Smooth muscle cell (in vitro differentiated cells): ENCODE measurements at regions not wholly inside any gene's neighbourhood (a gene's known extent, or its start where the extent isn't known, plus 50 kb on each side); places are given as distances from the start of the nearest gene placed in this dataset.
"Not testable (repeated sequence)": the region's sequence is repeated elsewhere in the genome, so short reads cannot be mapped to it uniquely, and the experiment has no call there.

ENCODE experiments used
- DNase-seq: peaks from one replicate; lab custom pipeline; 2025; ENCODE audit not compliant: unreplicated experiment; lab: John Stamatoyannopoulos, UW
- H2AFZ ChIP-seq: fragments of 200-600 bp; sonication (generic); 2 replicates; pipeline ENCODE4 v1.6.0; 2016; ENCODE audit warnings: antibody characterized with exemption, low read depth, mild to moderate bottlenecking
- H3F3A ChIP-seq: fragments of 200-600 bp; sonication (generic); 2 replicates; pipeline ENCODE4 v1.6.0; 2017; ENCODE audit warnings: antibody characterized with exemption, low read depth
- H3K27ac ChIP-seq: fragments of 200-600 bp; sonication (generic); 2 replicates; pipeline ENCODE4 v1.5.1; 2016; ENCODE audit warnings: low read depth, mild to moderate bottlenecking
- H3K27me3 ChIP-seq: fragments of 200-600 bp; sonication (generic); 2 replicates; pipeline ENCODE4 v1.6.1; 2016; ENCODE audit warnings: low read depth, mild to moderate bottlenecking
- H3K36me3 ChIP-seq: fragments of 200-600 bp; sonication (generic); 2 replicates; pipeline ENCODE4 v1.5.1; 2016; ENCODE audit warnings: low read depth
- H3K4me1 ChIP-seq: fragments of 200-600 bp; sonication (generic); 2 replicates; pipeline ENCODE4 v1.5.1; 2016; ENCODE audit warnings: low read depth
- H3K4me2 ChIP-seq: fragments of 200-600 bp; sonication (generic); 2 replicates; pipeline ENCODE4 v1.6.0; 2016; ENCODE audit warnings: mild to moderate bottlenecking
- H3K4me3 ChIP-seq: fragments of 200-600 bp; sonication (generic); 2 replicates; pipeline ENCODE4 v1.5.1; 2016; ENCODE audit warnings: mild to moderate bottlenecking
- H3K79me2 ChIP-seq: fragments of 200-600 bp; sonication (generic); 2 replicates; pipeline ENCODE4 v1.6.0; 2016; ENCODE audit warnings: low read depth, mild to moderate bottlenecking
- H3K9ac ChIP-seq: fragments of 200-600 bp; sonication (generic); 2 replicates; pipeline ENCODE4 v1.6.0; 2016; ENCODE audit warnings: low read depth
- H3K9me3 ChIP-seq: fragments of 200-600 bp; sonication (generic); replicated peaks from 2 replicates; pipeline ENCODE4 v1.5.1; 2016; ENCODE audit warnings: low read depth
- H4K20me1 ChIP-seq: fragments of 200-600 bp; sonication (generic); 2 replicates; pipeline ENCODE4 v1.6.0; 2016; ENCODE audit warnings: low read depth
- CTCF ChIP-seq: fragments of 200-600 bp; sonication (generic); IDR thresholded peaks from 2 replicates; pipeline ENCODE4 v1.5.1; 2017; ENCODE audit warnings: borderline replicate concordance, mild to moderate bottlenecking, antibody characterized with exemption; ENCODE audit not compliant: insufficient read depth, poor library complexity, severe bottlenecking
- WGBS: methylation state at CpG from one replicate; pipeline ENCODE4 v1.1.7; 2016; ENCODE audit warnings: low lambda C conversion rate; 5-methylcytosine and 5-hydroxymethylcytosine counted together

GRCh38 chr5:1983401-1983800, 100.7 kb upstream of the IRX4 start:
- Histone ChIP-seq H3K9ac (no peak overlapping the region), H3K4me3 (no peak overlapping the region), H4K20me1 (no peaks in the 10 kb centered on the region), H3K9me3 (no peaks in the 10 kb centered on the region), H3K4me1 (no peaks in the 10 kb centered on the region), H2AFZ (no peak overlapping the region), H3K27me3 (no peaks in the 10 kb centered on the region), H3K4me2 (no peak overlapping the region), H3F3A (no peaks in the 10 kb centered on the region), H3K79me2 (no peaks in the 10 kb centered on the region), H3K36me3 (no peaks in the 10 kb centered on the region), H3K27ac (no peak overlapping the region)
- TF ChIP-seq CTCF = no peak
- DNase-seq = no peak
- WGBS = 94% methylated on average over 18 of the region's 18 CpGs

GRCh38 chr5:1982561-1982960, 99.8 kb upstream of the IRX4 start:
- H2AFZ ChIP-seq, H3K9me3 ChIP-seq, H3K4me2 ChIP-seq, H3K4me3 ChIP-seq, H3K79me2 ChIP-seq, H3F3A ChIP-seq, H3K9ac ChIP-seq, H3K4me1 ChIP-seq, H3K27ac ChIP-seq, H3K36me3 ChIP-seq, DNase-seq, H4K20me1 ChIP-seq, H3K27me3 ChIP-seq: not testable (repeated sequence)
- 81% methylated on average over 8 of the region's 8 CpGs for WGBS

- no peaks in the 10 kb centered on the region for H3K36me3 ChIP-seq
- H3K79me2 ChIP-seq = no peaks in the 10 kb centered on the region
- DNase-seq = no peak
- H3K27ac ChIP-seq = no peak overlapping the region
- no peak for TF ChIP-seq CTCF
- WGBS = 88% methylated on average over 12 of the region's 12 CpGs
- no peaks in the 10 kb centered on the region for H3K4me1 ChIP-seq
- no peak overlapping the region for H3K4me3 ChIP-seq
- H2AFZ ChIP-seq = no peak overlapping the region
- no peaks in the 10 kb centered on the region for H3K9me3 ChIP-seq
- no peak overlapping the region for H3K4me2 ChIP-seq
- H3F3A ChIP-seq = no peaks in the 10 kb centered on the region
- no peak overlapping the region for H3K9ac ChIP-seq
- H4K20me1 ChIP-seq = no peaks in the 10 kb centered on the region
- peaks cover 15% of the 10 kb centered on the region for H3K27me3 ChIP-seq
Measured at GRCh38 chr5:1975898-1976765, 93.4 kb upstream of the IRX4 start.

- WGBS = 90% methylated on average over 7 of the region's 7 CpGs
- Histone ChIP-seq H3K9me3 (no peaks in the 10 kb centered on the region), H3K27ac (no peak overlapping the region), H3K9ac (no peak overlapping the region), H3K36me3 (no peaks in the 10 kb centered on the region), H3K79me2 (no peaks in the 10 kb centered on the region), H3K4me1 (no peaks in the 10 kb centered on the region), H2AFZ (no peak overlapping the region), H3F3A (no peaks in the 10 kb centered on the region), H3K4me3 (no peak overlapping the region), H3K27me3 (peaks cover 15% of the 10 kb centered on the region), H3K4me2 (no peak overlapping the region), H4K20me1 (no peaks in the 10 kb centered on the region)
- no peak for TF ChIP-seq CTCF
- no peak for DNase-seq
Measured at GRCh38 chr5:1975406-1975715, 92.6 kb upstream of the IRX4 start.
